Natural killer cell (primary cell): ENCODE measurements at regions not wholly inside any gene's neighbourhood (a gene's known extent, or its start where the extent isn't known, plus 50 kb on each side); places are given as distances from the start of the nearest gene placed in this dataset.

ENCODE experiments used
- ATAC-seq, 3 donors: fragments of 150-1000 bp in 2 of 3; fragments of 200-7000 bp in 1 of 3; cut with Tn5 transposase; 1 replicate in 1 of 3; 2 replicates in 2 of 3; pipeline ENCODE4 v1.10.0; 2021; ENCODE audit warnings: mild to moderate bottlenecking in 2 of 3, moderate library complexity in 2 of 3
- DNase-seq, 2 donors: peaks; one replicate each; pipeline versions ENCODE4 v3.0.0 to v3.0.0-alpha.2; 2013 to 2021; ENCODE audit warnings: mixed read lengths in 1 of 2
- H3K27ac ChIP-seq: one replicate; pipeline ENCODE4 v1.5.1; 2013; ENCODE audit warnings: mild to moderate bottlenecking, low read length
- H3K27me3 ChIP-seq: one replicate; pipeline ENCODE4 v1.6.1; 2013; ENCODE audit warnings: low read length; ENCODE audit not compliant: control insufficient read depth, insufficient read depth
- H3K36me3 ChIP-seq: one replicate; pipeline ENCODE4 v1.6.1; 2013; ENCODE audit warnings: low read length; ENCODE audit not compliant: control insufficient read depth, insufficient read depth
- H3K4me1 ChIP-seq: one replicate; pipeline ENCODE4 v1.6.1; 2013; ENCODE audit warnings: low read length; ENCODE audit not compliant: control insufficient read depth, insufficient read depth
- H3K4me3 ChIP-seq: one replicate; pipeline ENCODE4 v1.5.1; 2013; ENCODE audit warnings: low read length
- H3K9me3 ChIP-seq: one replicate; pipeline ENCODE4 v1.6.1; 2013; ENCODE audit warnings: low read length; ENCODE audit not compliant: control insufficient read depth, insufficient read depth
- H3K27ac Mint-ChIP-seq, 2 donors: one replicate each; pipeline ENCODE4 v1.8.0; 2022; ENCODE audit warnings: mild to moderate bottlenecking in 2 of 2, mixed read lengths in 2 of 2, moderate library complexity in 1 of 2
- H3K27me3 Mint-ChIP-seq, 2 donors: one replicate each; pipeline ENCODE4 v1.8.0; 2022; ENCODE audit warnings: low read depth in 2 of 2, mixed read lengths in 2 of 2
- H3K36me3 Mint-ChIP-seq: one replicate; pipeline ENCODE4 v1.8.0; 2022; ENCODE audit warnings: mixed read lengths
- H3K4me1 Mint-ChIP-seq, 2 donors: one replicate each; pipeline ENCODE4 v1.8.0; 2022; ENCODE audit warnings: mixed read lengths in 2 of 2
- H3K4me3 Mint-ChIP-seq: one replicate; pipeline ENCODE4 v1.8.0; 2022; ENCODE audit warnings: mild to moderate bottlenecking, moderate library complexity, mixed read lengths
- H3K9me3 Mint-ChIP-seq, 2 donors: one replicate each; pipeline ENCODE4 v1.8.0; 2022; ENCODE audit warnings: mixed read lengths in 2 of 2
- CTCF ChIP-seq: fragments of 200-600 bp; IDR thresholded peaks from one replicate; pipeline ENCODE4 v1.8.0; 2022; ENCODE audit warnings: antibody characterized with exemption
- WGBS: methylation state at CpG from one replicate; pipeline ENCODE4 v1.1.7; 2013; ENCODE audit warnings: missing lambda C conversion rate; ENCODE audit not compliant: insufficient coverage; 5-methylcytosine and 5-hydroxymethylcytosine counted together
- intact Hi-C: fragments of 100-400 bp; cut with micrococcal nuclease; formaldehyde crosslinking; loops from one replicate; pipeline ENCODE4 v1.14.2; 2022

GRCh38 chr5:67361932-67362729 lies 165.5 kb upstream of the CD180 start:
- peaks cover 0 to 4% of the 10 kb centered on the region in 2 donors for H3K27me3 Mint-ChIP-seq
- 93% methylated on average over 6 of the region's 6 CpGs for WGBS

DNA sequence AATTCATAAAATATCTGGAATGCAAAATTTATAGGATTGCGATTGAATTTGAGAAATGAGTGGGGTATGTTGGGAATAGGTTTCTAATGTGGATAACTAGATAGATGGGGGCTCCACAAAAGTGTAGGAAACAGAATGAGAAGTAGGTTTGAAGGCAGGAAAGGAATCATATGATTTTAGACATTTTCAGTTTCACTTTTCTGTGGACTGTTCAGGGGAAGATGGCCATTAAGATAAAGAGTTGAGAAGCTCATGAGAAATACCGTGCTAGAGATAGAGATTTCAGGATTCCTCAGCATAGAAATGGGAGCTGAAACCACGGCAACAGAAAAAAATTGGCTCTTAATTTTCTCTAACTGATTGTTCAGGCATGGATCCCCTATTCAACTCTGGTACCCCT lies 163.4 kb upstream of the CD180 start:
- Mint-ChIP-seq H3K27me3 (peaks cover 0 to 4% of the 10 kb centered on the region in 2 donors), H3K36me3 (no peaks in the 10 kb centered on the region), H3K9me3 (no peaks in the 10 kb centered on the region), H3K4me1 (peaks cover 19 to 24% of the 10 kb centered on the region in 2 donors), H3K4me3 (peak overlapping the region; percentile 33), H3K27ac (no peak overlapping the region)
- DNase-seq (no peak), ATAC-seq (peak in 1 of 3 donors; percentile 56)
- intact Hi-C loops = no loop called here
- Histone ChIP-seq H3K4me1 (peaks cover 9% of the 10 kb centered on the region), H3K36me3 (no peaks in the 10 kb centered on the region), H3K4me3 (no peak overlapping the region), H3K9me3 (no peaks in the 10 kb centered on the region), H3K27me3 (no peaks in the 10 kb centered on the region), H3K27ac (no peak overlapping the region)
- WGBS = 28% methylated on average over 3 of the region's 3 CpGs
- TF ChIP-seq CTCF = no peak

More at GRCh38 chr5:67361932-67362729, 165.5 kb upstream of the CD180 start:
- no peak for DNase-seq
- Histone ChIP-seq H3K36me3 (no peaks in the 10 kb centered on the region), H3K27me3 (no peaks in the 10 kb centered on the region), H3K9me3 (no peaks in the 10 kb centered on the region), H3K4me3 (no peak overlapping the region), H3K27ac (no peak overlapping the region), H3K4me1 (peaks cover 9% of the 10 kb centered on the region)
- H3K27ac Mint-ChIP-seq = no peak overlapping the region
- no peak for ATAC-seq
- H3K4me3 Mint-ChIP-seq = no peak overlapping the region
- no peaks in the 10 kb centered on the region for H3K36me3 Mint-ChIP-seq
- H3K4me1 Mint-ChIP-seq = peaks cover 13 to 19% of the 10 kb centered on the region in 2 donors
- intact Hi-C loops = no loop called here
- no peaks in the 10 kb centered on the region for H3K9me3 Mint-ChIP-seq
- TF ChIP-seq CTCF = no peak

- Histone ChIP-seq H3K9me3 (no peaks in the 10 kb centered on the region), H3K27ac (no peak overlapping the region), H3K4me1 (peaks cover 9% of the 10 kb centered on the region), H3K27me3 (no peaks in the 10 kb centered on the region), H3K4me3 (no peak overlapping the region), H3K36me3 (no peaks in the 10 kb centered on the region)
- H3K9me3 Mint-ChIP-seq = no peaks in the 10 kb centered on the region
- no peak for ATAC-seq
- no peak overlapping the region for H3K4me3 Mint-ChIP-seq
- peaks cover 8% of the 10 kb centered on the region in 2 donors for H3K27me3 Mint-ChIP-seq
- H3K27ac Mint-ChIP-seq = no peak overlapping the region
- peaks cover 21 to 25% of the 10 kb centered on the region in 2 donors for H3K4me1 Mint-ChIP-seq
- no peak for DNase-seq
- H3K36me3 Mint-ChIP-seq = no peaks in the 10 kb centered on the region
- no peak for TF ChIP-seq CTCF
- intact Hi-C loops = no loop called here
Measured at GRCh38 chr5:67358186-67358585, 161.6 kb upstream of the CD180 start.
